Upper lobe of left lung (tissue), 6 donors: ENCODE measurements at regions not wholly inside any gene's neighbourhood (a gene's known extent, or its start where the extent isn't known, plus 50 kb on each side); places are given as distances from the start of the nearest gene placed in this dataset.

Source experiments
- ATAC-seq, 2 donors: fragments of 200-7000 bp; cut with Tn5 transposase; one replicate each; pipeline ENCODE4 v1.9.1; 2022; ENCODE audit warnings: mild to moderate bottlenecking in 2 of 2, moderate library complexity in 2 of 2; ENCODE audit not compliant: low FRiP score in 2 of 2
- DNase-seq, 2 donors: peaks; one replicate each; pipeline ENCODE4 v3.0.0-alpha.2; 2019 to 2020
- H3K27ac ChIP-seq, 4 donors: fragments of 200-600 bp; sonication (generic); one replicate each; pipeline ENCODE4 v1.5.1; 2016 to 2019
- H3K27me3 ChIP-seq, 4 donors: fragments of 200-600 bp; sonication (generic); one replicate each; pipeline ENCODE4 v1.5.1; 2017 to 2019
- H3K36me3 ChIP-seq, 4 donors: fragments of 200-600 bp; sonication (generic); one replicate each; pipeline ENCODE4 v1.5.1; 2016 to 2019
- H3K4me1 ChIP-seq, 4 donors: fragments of 200-600 bp; sonication (generic); one replicate each; pipeline ENCODE4 v1.5.1; 2018 to 2019
- H3K4me3 ChIP-seq, 4 donors: fragments of 200-600 bp; sonication (generic); one replicate each; pipeline ENCODE4 v1.5.1; 2017 to 2019; ENCODE audit warnings: mild to moderate bottlenecking in 2 of 4, moderate library complexity in 1 of 4
- H3K9me3 ChIP-seq, 4 donors: fragments of 200-600 bp; sonication (generic); one replicate each; pipeline ENCODE4 v1.5.1; 2018 to 2019
- EP300 ChIP-seq, 4 donors: sonication (generic); formaldehyde crosslinking; IDR thresholded peaks; one replicate each; pipeline ENCODE4 v1.5.1; 2017; ENCODE audit warnings: antibody characterized with exemption in 4 of 4, control low read depth in 2 of 4
- POLR2A ChIP-seq, 4 donors: fragments of 450-650 bp; IDR thresholded peaks; one replicate each; pipeline ENCODE4 v1.5.1; 2016 to 2017; ENCODE audit warnings: antibody characterized with exemption in 4 of 4, mild to moderate bottlenecking in 2 of 4
- POLR2AphosphoS5 ChIP-seq, 2 donors: sonication (generic); formaldehyde crosslinking; IDR thresholded peaks; one replicate each; pipeline ENCODE4 v1.5.1; 2017; ENCODE audit warnings: antibody characterized with exemption in 2 of 2
- WGBS, 2 donors: methylation state at CpG; one replicate each; pipeline ENCODE4 v1.1.5; 2017 to 2018; 5-methylcytosine and 5-hydroxymethylcytosine counted together
- TF ChIP-seq, protein P1 (sequence below), 6 experiments: fragments of 450-650 bp in 4 of 6; fragments of 200-600 bp in 2 of 6; sonication (generic) in 2 of 6; IDR thresholded peaks; one replicate each; pipeline ENCODE4 v1.5.1; 2016 to 2019; ENCODE audit warnings: antibody characterized with exemption in 6 of 6
- donor health status: DM: no; HTN: no; CAD: no; lungs with moderate emphysema.
- donor health status: DM: no; HTN: yes; CAD: no; lungs with severe emphysema.

DNA sequence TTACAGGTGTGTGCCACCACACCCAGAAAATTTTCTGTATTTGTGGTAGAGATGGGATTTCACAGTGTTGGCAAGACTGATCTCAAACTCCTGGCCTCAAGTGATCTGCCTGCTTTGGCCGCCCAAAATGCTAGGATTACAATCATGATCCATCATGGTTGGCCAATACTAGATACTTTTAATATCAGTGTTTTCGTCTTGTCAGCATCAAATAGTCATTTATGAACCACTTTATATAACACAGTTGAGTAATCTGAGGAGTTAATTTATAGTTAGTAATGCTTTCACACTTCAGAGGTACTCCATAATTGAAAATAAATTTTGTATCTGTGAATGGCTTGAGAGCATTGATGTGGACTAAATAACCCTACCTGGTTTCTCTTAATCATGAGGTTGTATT lies 178.6 kb downstream of the TRAM1L1 start:
- no peaks in the 10 kb centered on the region for H3K9me3 ChIP-seq
- TF ChIP-seq POLR2AphosphoS5 (IDR thresholded peaks at IDR 0.05) (no peak), POLR2A (IDR thresholded peaks at IDR 0.05) (no peak), EP300 (IDR thresholded peaks at IDR 0.05) (no peak)
- TF ChIP-seq, protein P1, sequence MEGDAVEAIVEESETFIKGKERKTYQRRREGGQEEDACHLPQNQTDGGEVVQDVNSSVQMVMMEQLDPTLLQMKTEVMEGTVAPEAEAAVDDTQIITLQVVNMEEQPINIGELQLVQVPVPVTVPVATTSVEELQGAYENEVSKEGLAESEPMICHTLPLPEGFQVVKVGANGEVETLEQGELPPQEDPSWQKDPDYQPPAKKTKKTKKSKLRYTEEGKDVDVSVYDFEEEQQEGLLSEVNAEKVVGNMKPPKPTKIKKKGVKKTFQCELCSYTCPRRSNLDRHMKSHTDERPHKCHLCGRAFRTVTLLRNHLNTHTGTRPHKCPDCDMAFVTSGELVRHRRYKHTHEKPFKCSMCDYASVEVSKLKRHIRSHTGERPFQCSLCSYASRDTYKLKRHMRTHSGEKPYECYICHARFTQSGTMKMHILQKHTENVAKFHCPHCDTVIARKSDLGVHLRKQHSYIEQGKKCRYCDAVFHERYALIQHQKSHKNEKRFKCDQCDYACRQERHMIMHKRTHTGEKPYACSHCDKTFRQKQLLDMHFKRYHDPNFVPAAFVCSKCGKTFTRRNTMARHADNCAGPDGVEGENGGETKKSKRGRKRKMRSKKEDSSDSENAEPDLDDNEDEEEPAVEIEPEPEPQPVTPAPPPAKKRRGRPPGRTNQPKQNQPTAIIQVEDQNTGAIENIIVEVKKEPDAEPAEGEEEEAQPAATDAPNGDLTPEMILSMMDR (IDR thresholded peaks at IDR 0.05) = no peak
- H3K36me3 ChIP-seq = no peaks in the 10 kb centered on the region
- no peaks in the 10 kb centered on the region for H3K4me1 ChIP-seq
- no peaks in the 10 kb centered on the region for H3K27me3 ChIP-seq
- no peak overlapping the region for H3K4me3 ChIP-seq
- WGBS, 2 donors = 68 to 82% methylated on average over 2 of the region's 2 CpGs
- no peak for ATAC-seq
- DNase-seq = no peak
- no peak overlapping the region for H3K27ac ChIP-seq

DNA sequence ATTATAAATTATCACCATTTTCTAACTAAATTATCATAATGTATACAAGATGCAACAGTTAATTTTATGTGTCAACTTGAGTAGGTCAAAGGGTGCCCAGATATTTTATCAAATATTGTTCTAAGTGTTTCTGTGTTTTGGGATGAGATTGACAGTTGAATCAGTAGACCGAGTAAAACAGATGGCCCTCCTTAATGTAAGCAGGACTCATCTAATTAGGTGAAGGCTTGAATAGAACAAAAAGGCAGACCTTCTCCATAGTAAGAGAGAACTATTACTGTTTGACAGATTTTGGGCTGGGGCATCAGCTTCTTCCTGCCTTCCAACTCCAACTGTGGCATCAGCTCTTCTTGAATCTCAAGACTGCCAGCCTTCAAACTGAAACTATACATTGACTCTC lies 185.8 kb downstream of the TRAM1L1 start:
- Histone ChIP-seq H3K9me3 (no peaks in the 10 kb centered on the region), H3K36me3 (no peaks in the 10 kb centered on the region), H3K4me1 (no peaks in the 10 kb centered on the region), H3K27ac (no peak overlapping the region), H3K4me3 (no peak overlapping the region), H3K27me3 (no peaks in the 10 kb centered on the region)
- TF ChIP-seq, protein P1 (IDR thresholded peaks at IDR 0.05) = no peak
- no peak for TF ChIP-seq EP300 (IDR thresholded peaks at IDR 0.05)
- TF ChIP-seq POLR2A (IDR thresholded peaks at IDR 0.05) = no peak
- TF ChIP-seq POLR2AphosphoS5 (IDR thresholded peaks at IDR 0.05) = no peak
- WGBS, 2 donors = 85 to 88% methylated on average over 1 of the region's 1 CpG
- DNase-seq (no peak), ATAC-seq (no peak)

DNA sequence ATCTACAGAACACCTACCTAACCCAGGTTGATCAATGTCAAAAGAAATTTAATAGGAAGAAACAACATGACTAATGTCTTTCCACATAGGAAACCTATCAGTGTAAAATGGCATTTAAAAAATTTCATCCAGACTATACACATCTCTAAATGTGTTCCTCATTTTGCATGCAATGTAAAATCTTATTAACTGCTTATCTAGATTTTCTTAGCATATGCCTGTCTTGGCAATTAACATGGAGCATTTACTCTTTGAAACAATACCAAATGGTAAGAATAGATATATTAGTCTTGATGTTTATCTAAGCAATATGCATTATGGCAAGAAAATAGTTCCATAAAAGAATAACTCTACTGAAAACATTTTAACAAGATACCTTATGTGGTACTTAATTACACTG lies 199.8 kb downstream of the TRAM1L1 start:
- TF ChIP-seq POLR2A (IDR thresholded peaks at IDR 0.05) = no peak
- TF ChIP-seq, protein P1 (IDR thresholded peaks at IDR 0.05) = no peak
- TF ChIP-seq POLR2AphosphoS5 (IDR thresholded peaks at IDR 0.05) = no peak
- TF ChIP-seq EP300 (IDR thresholded peaks at IDR 0.05) = no peak
- no peak for ATAC-seq
- Histone ChIP-seq H3K27ac (no peak overlapping the region), H3K4me1 (no peaks in the 10 kb centered on the region), H3K27me3 (no peaks in the 10 kb centered on the region), H3K36me3 (no peaks in the 10 kb centered on the region), H3K4me3 (no peak overlapping the region), H3K9me3 (no peaks in the 10 kb centered on the region)
- no peak for DNase-seq

DNA sequence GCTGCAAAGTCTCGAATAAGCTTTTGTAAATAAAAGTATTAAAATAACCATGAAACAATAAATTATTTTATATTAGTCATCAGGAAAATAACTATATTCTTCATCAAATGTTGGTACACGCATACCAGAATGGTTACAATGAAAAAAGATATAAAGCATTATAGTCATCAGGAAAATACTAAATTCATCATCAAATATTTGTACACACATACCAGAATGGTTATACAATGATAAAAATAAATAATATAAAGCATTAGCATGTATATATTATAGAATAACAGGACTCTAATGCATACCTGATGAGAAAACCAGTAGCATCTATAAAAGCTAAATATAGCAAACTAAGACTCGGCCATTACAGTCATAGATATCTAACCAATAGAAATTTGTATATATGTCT lies 202.9 kb downstream of the TRAM1L1 start:
- no peak for ATAC-seq
- DNase-seq = no peak
- Histone ChIP-seq H3K4me3 (no peak overlapping the region), H3K27me3 (no peaks in the 10 kb centered on the region), H3K36me3 (no peaks in the 10 kb centered on the region), H3K9me3 (no peaks in the 10 kb centered on the region), H3K4me1 (no peaks in the 10 kb centered on the region), H3K27ac (no peak overlapping the region)
- TF ChIP-seq POLR2A (IDR thresholded peaks at IDR 0.05) = no peak
- no peak for TF ChIP-seq EP300 (IDR thresholded peaks at IDR 0.05)
- TF ChIP-seq, protein P1 (IDR thresholded peaks at IDR 0.05) = no peak
- TF ChIP-seq POLR2AphosphoS5 (IDR thresholded peaks at IDR 0.05) = no peak
- WGBS, 2 donors = 81 to 88% methylated on average over 3 of the region's 3 CpGs

DNA sequence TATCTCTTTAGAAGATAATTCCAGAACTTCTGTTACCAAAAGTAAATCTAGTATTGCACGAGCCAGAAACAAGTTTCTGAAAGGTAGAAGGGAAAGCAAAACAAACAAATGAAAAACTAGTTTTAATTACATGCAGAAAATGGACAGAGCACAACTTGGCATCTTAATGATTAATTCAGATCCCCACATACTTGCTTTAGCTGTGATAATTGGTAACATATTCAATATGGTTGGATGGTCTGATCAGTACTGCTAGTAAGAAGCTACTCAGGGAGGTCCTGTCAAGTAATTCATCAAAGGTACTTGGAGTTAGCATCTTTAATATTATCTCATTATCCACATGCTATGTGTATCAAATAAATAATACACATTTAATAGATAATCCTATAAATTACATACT lies 204.3 kb downstream of the TRAM1L1 start:
- Histone ChIP-seq H3K27me3 (no peaks in the 10 kb centered on the region), H3K27ac (no peak overlapping the region), H3K36me3 (no peaks in the 10 kb centered on the region), H3K4me3 (no peak overlapping the region), H3K9me3 (no peaks in the 10 kb centered on the region), H3K4me1 (no peaks in the 10 kb centered on the region)
- WGBS, 2 donors = 21 to 28% methylated on average over 1 of the region's 1 CpG
- ATAC-seq (no peak), DNase-seq (no peak)
- TF ChIP-seq EP300 (IDR thresholded peaks at IDR 0.05) (no peak), POLR2A (IDR thresholded peaks at IDR 0.05) (no peak), POLR2AphosphoS5 (IDR thresholded peaks at IDR 0.05) (no peak)
- TF ChIP-seq, protein P1 (IDR thresholded peaks at IDR 0.05) = no peak
